ENCODE measurements at regions not wholly inside any gene's neighbourhood (a gene's known extent, or its start where the extent isn't known, plus 50 kb on each side); places are given as distances from the start of the nearest gene placed in this dataset.

- Mint-ChIP-seq H3K9me3 (no peaks in the 10 kb centered on the region), H3K27me3 (peaks cover 36% of the 10 kb centered on the region), H3K27ac (no peak overlapping the region), H3K36me3 (ENCODE audit: low read depth) (no peaks in the 10 kb centered on the region), H3K4me1 (no peaks in the 10 kb centered on the region), H3K4me3 (no peak overlapping the region)
- ATAC-seq (replicated peaks) = no peak
Observed at GRCh38 chr16:86046667-86047270, 147.8 kb downstream of the IRF8 start.

DNA sequence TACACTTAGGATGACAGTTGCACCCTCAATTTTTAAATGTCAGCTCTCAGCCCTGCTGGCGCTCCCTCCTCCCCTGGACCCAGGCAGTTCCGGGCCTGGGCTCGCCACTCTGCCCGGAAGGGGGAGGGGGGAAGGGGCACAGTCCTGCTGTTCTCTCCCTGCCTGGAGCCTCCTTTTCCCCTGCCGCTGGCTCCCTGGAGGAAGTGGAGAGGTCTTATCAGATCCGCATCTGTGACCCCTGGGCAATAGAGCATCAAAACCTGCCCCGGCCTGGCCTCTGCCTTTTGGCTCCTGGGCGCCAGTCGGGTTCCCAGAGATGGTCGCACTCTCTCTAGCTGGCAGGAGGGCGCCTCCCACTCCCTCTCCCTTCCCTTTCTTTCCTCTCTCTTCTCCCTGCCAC, 149.3 kb downstream of the IRF8 start:
- Mint-ChIP-seq H3K27ac (no peak overlapping the region), H3K9me3 (no peaks in the 10 kb centered on the region), H3K36me3 (ENCODE audit: low read depth) (no peaks in the 10 kb centered on the region), H3K27me3 (peaks cover 34% of the 10 kb centered on the region), H3K4me3 (no peak overlapping the region), H3K4me1 (no peaks in the 10 kb centered on the region)
- no peak for ATAC-seq (replicated peaks)

GRCh38 chr16:86048882-86049585, 150.1 kb downstream of the IRF8 start:
- Mint-ChIP-seq H3K27ac (no peak overlapping the region), H3K4me3 (no peak overlapping the region), H3K36me3 (ENCODE audit: low read depth) (no peaks in the 10 kb centered on the region), H3K9me3 (no peaks in the 10 kb centered on the region), H3K4me1 (no peaks in the 10 kb centered on the region), H3K27me3 (peaks cover 30% of the 10 kb centered on the region)
- ATAC-seq (replicated peaks) = no peak

DNA sequence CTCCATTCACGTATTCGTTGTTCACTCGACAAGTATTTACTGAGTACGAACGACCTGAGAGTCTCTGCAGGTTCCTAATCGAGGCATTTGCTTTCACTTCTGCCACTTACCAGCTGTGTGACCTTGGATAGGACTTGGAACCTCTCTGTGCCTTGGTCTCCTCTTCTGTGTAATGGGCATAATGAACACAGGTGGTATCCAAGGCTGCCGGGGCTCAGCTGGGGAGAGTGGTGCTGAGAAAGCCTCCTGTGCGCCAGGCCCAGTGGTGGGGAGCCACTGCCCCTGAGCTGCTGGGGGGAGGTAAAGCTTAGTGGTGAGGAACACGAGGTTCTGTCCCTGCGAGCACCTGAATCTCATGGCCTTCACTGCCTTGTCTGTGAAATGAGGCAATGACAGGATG, 150.7 kb downstream of the IRF8 start:
- H3K27me3 Mint-ChIP-seq = peaks cover 30% of the 10 kb centered on the region
- no peak for ATAC-seq (replicated peaks)
- no peak overlapping the region for H3K4me3 Mint-ChIP-seq
- no peak overlapping the region for H3K27ac Mint-ChIP-seq
- H3K4me1 Mint-ChIP-seq = no peaks in the 10 kb centered on the region
- H3K36me3 Mint-ChIP-seq (ENCODE audit: low read depth) = no peaks in the 10 kb centered on the region
- H3K9me3 Mint-ChIP-seq = no peaks in the 10 kb centered on the region

- H3K9me3 Mint-ChIP-seq = no peaks in the 10 kb centered on the region
- H3K27me3 Mint-ChIP-seq = peaks cover 30% of the 10 kb centered on the region
- no peak for ATAC-seq (replicated peaks)
- no peaks in the 10 kb centered on the region for H3K36me3 Mint-ChIP-seq (ENCODE audit: low read depth)
- no peak overlapping the region for H3K4me3 Mint-ChIP-seq
- H3K27ac Mint-ChIP-seq = no peak overlapping the region
- no peaks in the 10 kb centered on the region for H3K4me1 Mint-ChIP-seq
Observed at GRCh38 chr16:86050111-86050510, 151.1 kb downstream of the IRF8 start.

- H3K27ac Mint-ChIP-seq = no peak overlapping the region
- H3K27me3 Mint-ChIP-seq = peaks cover 30% of the 10 kb centered on the region
- H3K36me3 Mint-ChIP-seq (ENCODE audit: low read depth) = no peaks in the 10 kb centered on the region
- H3K4me1 Mint-ChIP-seq = no peaks in the 10 kb centered on the region
- no peak overlapping the region for H3K4me3 Mint-ChIP-seq
- H3K9me3 Mint-ChIP-seq = no peaks in the 10 kb centered on the region
- no peak for ATAC-seq (replicated peaks)
Observed at GRCh38 chr16:86050591-86051367, 151.8 kb downstream of the IRF8 start.

- H3K27me3 Mint-ChIP-seq = peaks cover 25% of the 10 kb centered on the region
Observed at GRCh38 chr16:86051368-86052114, 152.6 kb downstream of the IRF8 start.

DNA sequence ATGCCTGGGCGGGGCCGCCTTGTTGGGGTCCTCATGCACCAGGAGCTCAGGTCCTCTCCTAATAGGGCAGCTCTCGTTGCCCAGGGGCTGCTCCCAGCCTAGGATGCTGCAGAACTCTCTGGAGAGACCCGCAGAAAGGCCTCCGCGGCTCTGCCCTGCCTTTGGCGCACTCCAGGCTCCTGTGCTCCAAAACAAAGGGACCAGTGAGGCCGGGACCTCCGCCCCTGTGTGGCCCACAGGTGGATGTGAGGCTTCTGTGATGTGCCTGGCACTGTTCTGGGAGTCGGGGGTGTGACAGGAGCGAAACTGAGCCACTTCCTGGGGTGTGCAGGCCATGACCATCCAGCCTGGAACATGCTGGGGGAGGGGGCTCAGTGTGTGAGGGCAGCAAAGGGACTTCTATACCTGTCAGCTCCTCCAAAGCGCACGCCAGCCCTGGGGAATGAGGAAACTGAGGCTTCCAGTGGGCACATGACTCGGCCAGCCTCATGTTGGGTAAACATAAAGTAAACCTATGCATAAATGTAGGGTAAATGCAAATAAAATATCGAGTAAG, 153.2 kb downstream of the IRF8 start:
- Mint-ChIP-seq H3K27ac (no peak overlapping the region), H3K4me3 (no peak overlapping the region), H3K9me3 (no peaks in the 10 kb centered on the region), H3K27me3 (peaks cover 19% of the 10 kb centered on the region), H3K36me3 (ENCODE audit: low read depth) (no peaks in the 10 kb centered on the region), H3K4me1 (no peaks in the 10 kb centered on the region)
- ATAC-seq (replicated peaks) = no peak

More at GRCh38 chr16:86051368-86052114, 152.6 kb downstream of the IRF8 start:
- Mint-ChIP-seq H3K9me3 (no peaks in the 10 kb centered on the region), H3K36me3 (ENCODE audit: low read depth) (no peaks in the 10 kb centered on the region), H3K4me1 (no peaks in the 10 kb centered on the region), H3K27ac (no peak overlapping the region), H3K4me3 (no peak overlapping the region)
- ATAC-seq (replicated peaks) = no peak

DNA sequence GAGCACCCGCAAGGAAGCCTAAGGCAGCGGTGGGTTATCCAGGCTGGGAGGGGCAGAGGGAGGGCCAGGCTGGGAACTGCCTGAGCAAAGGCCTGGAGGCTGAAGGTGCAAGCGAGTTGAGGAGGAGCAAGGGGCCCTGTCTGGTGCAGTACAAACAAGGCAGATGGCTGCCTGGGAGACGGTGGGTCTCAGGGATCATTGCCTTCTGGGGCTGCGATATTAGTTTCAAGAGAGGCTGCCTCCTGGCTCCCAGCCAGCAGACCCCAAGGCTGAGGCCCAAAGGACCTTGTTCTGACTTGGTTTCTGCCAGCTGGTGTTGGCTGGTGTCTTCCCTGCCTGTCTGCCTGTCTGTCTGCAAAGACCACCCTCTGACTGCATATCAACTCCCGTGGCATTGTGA, 154.0 kb downstream of the IRF8 start:
- no peak for ATAC-seq (replicated peaks)
- H3K27ac Mint-ChIP-seq = no peak overlapping the region

GRCh38 chr16:86059253-86060171, 160.6 kb downstream of the IRF8 start:
- H3K4me3 Mint-ChIP-seq = no peak overlapping the region
- no peaks in the 10 kb centered on the region for H3K9me3 Mint-ChIP-seq
- no peak for ATAC-seq (replicated peaks)
- H3K27me3 Mint-ChIP-seq = peaks cover 8% of the 10 kb centered on the region
- H3K4me1 Mint-ChIP-seq = no peaks in the 10 kb centered on the region
- no peaks in the 10 kb centered on the region for H3K36me3 Mint-ChIP-seq (ENCODE audit: low read depth)
- no peak overlapping the region for H3K27ac Mint-ChIP-seq

More for the DNA sequence above, 154.0 kb downstream of the IRF8 start:
- Mint-ChIP-seq H3K4me3 (no peak overlapping the region), H3K27me3 (peaks cover 12% of the 10 kb centered on the region), H3K9me3 (no peaks in the 10 kb centered on the region), H3K4me1 (no peaks in the 10 kb centered on the region), H3K36me3 (ENCODE audit: low read depth) (no peaks in the 10 kb centered on the region)

DNA sequence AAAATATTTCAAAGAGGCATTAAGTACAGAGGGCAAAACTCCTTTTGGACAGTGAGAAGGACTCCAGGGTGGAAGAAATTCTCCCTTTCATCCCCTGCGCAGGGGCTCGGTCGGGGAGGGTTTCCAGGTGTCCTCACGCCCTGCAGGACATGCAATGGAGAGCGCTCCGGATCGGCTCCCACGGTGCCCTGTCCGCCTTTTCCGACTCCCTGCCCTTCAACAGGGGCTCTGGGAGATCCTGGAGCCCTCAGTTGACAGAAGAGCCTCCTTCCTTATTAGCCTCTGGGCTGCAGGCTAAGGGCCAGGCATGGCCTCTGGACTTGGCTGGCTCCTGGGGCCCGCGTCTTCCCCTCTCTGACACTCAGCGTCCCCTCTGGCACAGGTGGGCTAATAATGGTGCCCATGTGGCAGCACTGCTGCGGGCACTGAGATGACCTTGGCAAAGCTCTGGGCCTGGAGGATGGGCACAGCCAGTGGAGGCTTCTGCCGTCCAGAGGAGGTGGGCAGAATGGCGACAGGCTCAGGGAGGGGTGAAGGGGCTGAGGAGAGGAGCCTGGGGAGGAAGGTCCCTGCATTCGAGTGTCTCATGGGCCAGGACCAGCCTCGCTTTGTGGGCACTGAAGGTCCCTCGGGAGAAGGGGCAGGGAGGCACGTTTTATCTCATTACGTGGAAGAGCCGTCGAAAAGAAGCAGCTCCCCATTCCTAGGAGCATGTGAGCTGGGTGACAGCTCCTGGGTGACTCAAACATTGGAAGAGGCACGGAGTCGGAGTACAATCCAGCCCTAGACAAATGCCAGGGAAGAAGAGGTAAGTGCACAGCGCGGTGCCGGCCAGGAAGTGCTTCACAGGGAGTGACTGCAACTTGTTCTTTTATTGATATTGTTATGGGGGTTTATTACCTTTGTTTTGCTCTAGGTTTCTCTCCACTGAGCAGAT, 161.7 kb downstream of the IRF8 start:
- Mint-ChIP-seq H3K4me3 (no peak overlapping the region), H3K27ac (no peak overlapping the region), H3K9me3 (no peaks in the 10 kb centered on the region), H3K4me1 (no peaks in the 10 kb centered on the region), H3K36me3 (ENCODE audit: low read depth) (no peaks in the 10 kb centered on the region), H3K27me3 (peaks cover 9% of the 10 kb centered on the region)
- ATAC-seq (replicated peaks) = no peak

- no peak overlapping the region for H3K4me3 Mint-ChIP-seq
- H3K36me3 Mint-ChIP-seq (ENCODE audit: low read depth) = no peaks in the 10 kb centered on the region
- H3K4me1 Mint-ChIP-seq = no peaks in the 10 kb centered on the region
- H3K9me3 Mint-ChIP-seq = no peaks in the 10 kb centered on the region
- no peak for ATAC-seq (replicated peaks)
- H3K27me3 Mint-ChIP-seq = peaks cover 14% of the 10 kb centered on the region
- H3K27ac Mint-ChIP-seq = no peak overlapping the region
Observed at GRCh38 chr16:86061318-86061695, 162.3 kb downstream of the IRF8 start.

GRCh38 chr16:86061721-86062120, 162.8 kb downstream of the IRF8 start:
- Mint-ChIP-seq H3K36me3 (ENCODE audit: low read depth) (no peaks in the 10 kb centered on the region), H3K9me3 (no peaks in the 10 kb centered on the region), H3K4me1 (no peaks in the 10 kb centered on the region), H3K27me3 (peaks cover 14% of the 10 kb centered on the region), H3K27ac (no peak overlapping the region), H3K4me3 (no peak overlapping the region)
- ATAC-seq (replicated peaks) = no peak

Measured in activated T-helper 17 cell treated with anti-CD3 and anti-CD28 coated beads, Interleukin-2, amount 50 U/mL, for 72 hours (primary cell).